K562 (cell line): ENCODE measurements at regions not wholly inside any gene's neighbourhood (a gene's known extent, or its start where the extent isn't known, plus 50 kb on each side); places are given as distances from the start of the nearest gene placed in this dataset.

Experiments
- ATAC-seq: fragments of 200-7000 bp; cut with Tn5 transposase; 3 replicates; pipeline ENCODE4 v1.9.1; 2020; ENCODE audit warnings: moderate library complexity
- BruUV-seq: library from RNA; stranded (reverse); fragments of 400-500 nt; replicated peaks from 2 replicates; lab custom pipeline; 2021; lab: Mats Ljungman, UMichigan
- CTCF ChIA-PET: fragments of 300-600 bp; formaldehyde crosslinking; extraction: SDS; loops from one replicate; lab custom pipeline; 2021; ENCODE audit warnings: low intra/inter-chr PET ratio; lab: Yijun Ruan, JAX
- POLR2A ChIA-PET: fragments of 300-600, 350-650 bp; sonication (Branson Sonifier 250); formaldehyde crosslinking; extraction: SDS; loops from one replicate; lab custom pipeline; 2021; ENCODE audit warnings: antibody characterized with exemption, inconsistent platforms; lab: Yijun Ruan, JAX
- DNase-seq, 4 experiments: peaks; one replicate each; pipeline versions ENCODE4 v3.0.0 to v3.0.0-alpha.2; 2011 to 2018; ENCODE audit warnings: low spot score in 3 of 4, mixed read lengths in 3 of 4; ENCODE audit errors: extremely low read depth in 1 of 4
- FAIRE-seq: peaks from 2 replicates; lab custom pipeline; 2011; peaks lifted over from hg19 to GRCh38; lab: Jason Lieb, UNC
- H2AFZ ChIP-seq: 2 replicates; pipeline ENCODE4 v1.6.0; 2011; ENCODE audit warnings: low read depth, low read length, control low read depth, inconsistent platforms
- H3K27ac ChIP-seq: fragments of 200-600 bp; 3 replicates; pipeline ENCODE4 v1.8.0; 2011; ENCODE audit warnings: low read depth, mild to moderate bottlenecking, control low read depth, inconsistent platforms, low read length, moderate library complexity, mixed read lengths; ENCODE audit errors: extremely low read depth
- H3K27me3 ChIP-seq, 2 experiments: fragments of 300-600 bp in 1 of 2; 2 replicates in 1 of 2; 3 replicates in 1 of 2; pipeline versions ENCODE4 v1.6.0 to v1.8.0; 2011; ENCODE audit warnings: inconsistent platforms in 2 of 2, low read length in 2 of 2, mild to moderate bottlenecking in 1 of 2, mixed read lengths in 1 of 2, moderate library complexity in 1 of 2; ENCODE audit not compliant: control insufficient read depth in 2 of 2, insufficient read depth in 2 of 2
- H3K36me3 ChIP-seq: fragments of 300-600 bp; 3 replicates; pipeline ENCODE4 v1.8.0; 2011; ENCODE audit warnings: mild to moderate bottlenecking, low read length, inconsistent platforms; ENCODE audit not compliant: control insufficient read depth, insufficient read depth
- H3K4me1 ChIP-seq, 2 experiments: fragments of 200-600 bp in 1 of 2; replicated peaks in 1 of 2; 2 replicates in 1 of 2; 3 replicates in 1 of 2; pipeline versions ENCODE4 v1.5.1 to v1.8.0; 2011; ENCODE audit warnings: inconsistent platforms in 2 of 2, low read length in 2 of 2, mild to moderate bottlenecking in 1 of 2, mixed read lengths in 1 of 2, moderate library complexity in 1 of 2; ENCODE audit not compliant: control insufficient read depth in 2 of 2, insufficient read depth in 2 of 2
- H3K4me2 ChIP-seq: 2 replicates; pipeline ENCODE4 v1.6.1; 2011; ENCODE audit warnings: low read length, control low read depth, inconsistent platforms, mixed read lengths; ENCODE audit not compliant: insufficient read depth
- H3K4me3 ChIP-seq: fragments of 200-600 bp; sonication (generic), shearing (Covaris generic); 2 replicates; pipeline ENCODE4 v1.5.1; 2016; ENCODE audit warnings: control low read depth, inconsistent platforms
- H3K79me2 ChIP-seq: fragments of 200-600 bp; 3 replicates; pipeline ENCODE4 v1.8.0; 2011; ENCODE audit warnings: low read length, inconsistent platforms; ENCODE audit not compliant: control insufficient read depth, insufficient read depth
- H3K9ac ChIP-seq, 2 experiments: 2 replicates each; pipeline versions ENCODE4 v1.6.0 to v1.6.1; 2011; ENCODE audit warnings: low read depth in 2 of 2, low read length in 2 of 2, control low read depth in 1 of 2, inconsistent platforms in 1 of 2, mild to moderate bottlenecking in 1 of 2, mixed read lengths in 1 of 2; ENCODE audit not compliant: insufficient read depth in 1 of 2
- H3K9me1 ChIP-seq: one replicate; pipeline ENCODE4 v1.6.0; 2011; ENCODE audit warnings: inconsistent platforms, mild to moderate bottlenecking, low read length, moderate library complexity; ENCODE audit not compliant: control insufficient read depth, insufficient read depth
- H3K9me3 ChIP-seq: replicated peaks from 2 replicates; pipeline ENCODE4 v1.5.1; 2011; ENCODE audit warnings: low read depth, low read length, inconsistent platforms; ENCODE audit not compliant: control insufficient read depth, insufficient read depth
- H4K20me1 ChIP-seq: replicated peaks from 2 replicates; pipeline ENCODE4 v1.6.1; 2011; ENCODE audit warnings: low read length, inconsistent platforms, mixed read lengths; ENCODE audit not compliant: control insufficient read depth, insufficient read depth
- CC2D1A ChIP-seq: fragments of 450-650 bp; IDR thresholded peaks from 2 replicates; pipeline ENCODE4 v1.6.1; 2017; ENCODE audit warnings: mild to moderate bottlenecking
- CEBPB ChIP-seq: fragments of 450-650 bp; IDR thresholded peaks from 2 replicates; pipeline ENCODE4 v1.6.1; 2016; ENCODE audit warnings: missing genetic modification characterization, missing compliant biosample characterization
- EHMT2 ChIP-seq: fragments of 450-650 bp; IDR thresholded peaks from 2 replicates; pipeline ENCODE4 v1.6.1; 2018; ENCODE audit warnings: antibody characterized with exemption
- PML ChIP-seq: IDR thresholded peaks from 2 replicates; pipeline ENCODE4 v1.6.1; 2012; ENCODE audit warnings: low read length, inconsistent platforms
- SNRNP70 ChIP-seq: fragments of 200-400 bp; formaldehyde crosslinking; optimal IDR thresholded peaks from 2 replicates; pipeline ENCODE3; 2017; ENCODE audit warnings: low read depth, low read length
- ZNF324 ChIP-seq: fragments of 250-450 bp; sonication (Bioruptor Pico); IDR thresholded peaks from 2 replicates; pipeline ENCODE4 v1.4.0; 2020; ENCODE audit warnings: mild to moderate bottlenecking
- ZNF384 ChIP-seq: IDR thresholded peaks from 2 replicates; pipeline ENCODE4 v1.6.1; 2012; ENCODE audit warnings: low read depth, low read length, improper control_type of control experiment
- ZNF644 ChIP-seq: fragments of 200-800 bp; sonication (Bioruptor generic); IDR thresholded peaks from 2 replicates; pipeline ENCODE4 v1.6.1; 2016; ENCODE audit warnings: low read depth, missing genetic modification characterization, missing compliant biosample characterization
- WGBS: fragments of 100-300 bp; shearing (Covaris generic); methylation state at CpG from one replicate; pipeline ENCODE4 v1.1.6; 2016; ENCODE audit warnings: low coverage, mixed read lengths; ENCODE audit not compliant: insufficient coverage; ENCODE audit errors: missing lambda C conversion rate; 5-methylcytosine and 5-hydroxymethylcytosine counted together
- in situ Hi-C: fragments of 300-500 bp; cut with MboI; formaldehyde crosslinking; loops from 4 replicates; pipeline ENCODE4 v1.15.0; 2018; ENCODE audit warnings: inconsistent platforms, mixed read lengths
- intact Hi-C: fragments of 100-400 bp; cut with micrococcal nuclease; formaldehyde crosslinking; loops from 2 replicates; pipeline ENCODE4 v1.14.2; 2022
- TF ChIP-seq, protein P1 (sequence below): sonication (generic); formaldehyde crosslinking; IDR thresholded peaks from 2 replicates; pipeline ENCODE4 v1.8.1; 2022; ENCODE audit warnings: missing genetic modification reagents
- TF ChIP-seq, protein P2 (sequence below): fragments of 250-450 bp; sonication (Bioruptor Pico); IDR thresholded peaks from 2 replicates; pipeline ENCODE4 v1.5.0; 2021

DNA sequence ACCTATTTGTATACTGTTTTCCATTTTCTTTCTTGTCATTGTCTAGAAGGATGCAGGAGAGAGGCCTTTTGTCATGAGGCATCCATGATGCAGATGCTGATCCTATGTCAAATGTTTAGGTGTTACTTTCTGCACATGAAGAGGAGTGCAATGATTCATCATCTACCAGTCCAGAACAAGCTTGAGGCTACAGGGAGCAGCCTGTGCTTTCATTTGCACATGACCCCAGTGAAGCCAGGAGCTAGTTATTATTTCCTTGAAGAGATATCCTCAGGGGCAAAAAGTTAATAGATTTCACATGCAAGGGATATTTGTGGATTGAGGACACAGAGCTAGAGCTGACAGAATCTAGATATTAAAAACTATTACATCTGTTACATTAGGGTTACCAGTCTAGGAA lies 204.4 kb upstream of the TGFBR2 start (continued):
- TF ChIP-seq CC2D1A (no peak), PML (no peak)

DNA sequence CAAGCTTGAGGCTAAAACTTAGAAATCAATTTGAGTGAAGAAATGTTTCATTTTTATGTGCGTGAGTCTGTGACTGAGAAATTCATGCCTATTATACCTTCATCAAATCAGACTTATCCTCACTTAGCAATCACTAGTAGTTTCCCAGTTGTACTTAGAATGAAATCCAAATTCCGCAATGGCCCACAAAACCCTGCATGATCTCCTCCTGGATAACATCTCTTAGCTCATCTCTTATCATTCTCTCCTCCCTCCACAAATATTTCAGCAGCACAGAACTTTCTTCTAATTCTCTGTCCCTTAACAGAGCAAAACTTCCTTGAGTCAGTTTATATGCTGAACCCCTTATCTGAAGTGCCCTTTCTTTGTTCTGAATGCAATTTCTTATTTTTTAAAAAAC lies 198.8 kb upstream of the TGFBR2 start:
- Histone ChIP-seq H2AFZ (no peak overlapping the region), H3K9me3 (no peaks in the 10 kb centered on the region), H3K4me3 (no peak overlapping the region), H3K79me2 (no peaks in the 10 kb centered on the region), H3K9ac (no peak overlapping the region), H3K27ac (no peak overlapping the region), H4K20me1 (no peaks in the 10 kb centered on the region), H3K27me3 (no peaks in the 10 kb centered on the region), H3K9me1 (no peaks in the 10 kb centered on the region), H3K4me2 (no peak overlapping the region), H3K36me3 (no peaks in the 10 kb centered on the region), H3K4me1 (no peaks in the 10 kb centered on the region)
- ATAC-seq = no peak
- WGBS = 3% methylated on average over 2 of the region's 2 CpGs
- in situ Hi-C loops (no loop called here), intact Hi-C loops (no loop called here)
- ChIA-PET POLR2A (no interaction called here), CTCF (no interaction called here)
- BruUV-seq = no TSS peak
- no peak for DNase-seq
- FAIRE-seq = no peak
- TF ChIP-seq, protein P1, sequence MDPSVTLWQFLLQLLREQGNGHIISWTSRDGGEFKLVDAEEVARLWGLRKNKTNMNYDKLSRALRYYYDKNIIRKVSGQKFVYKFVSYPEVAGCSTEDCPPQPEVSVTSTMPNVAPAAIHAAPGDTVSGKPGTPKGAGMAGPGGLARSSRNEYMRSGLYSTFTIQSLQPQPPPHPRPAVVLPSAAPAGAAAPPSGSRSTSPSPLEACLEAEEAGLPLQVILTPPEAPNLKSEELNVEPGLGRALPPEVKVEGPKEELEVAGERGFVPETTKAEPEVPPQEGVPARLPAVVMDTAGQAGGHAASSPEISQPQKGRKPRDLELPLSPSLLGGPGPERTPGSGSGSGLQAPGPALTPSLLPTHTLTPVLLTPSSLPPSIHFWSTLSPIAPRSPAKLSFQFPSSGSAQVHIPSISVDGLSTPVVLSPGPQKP (CRISPR knock-in tag) = no peak
- TF ChIP-seq ZNF324 (CRISPR knock-in tag) (no peak), PML (no peak), ZNF384 (no peak), CEBPB (tag) (no peak), EHMT2 (no peak), ZNF644 (tag) (no peak), SNRNP70 (no peak)
- TF ChIP-seq, protein P2, sequence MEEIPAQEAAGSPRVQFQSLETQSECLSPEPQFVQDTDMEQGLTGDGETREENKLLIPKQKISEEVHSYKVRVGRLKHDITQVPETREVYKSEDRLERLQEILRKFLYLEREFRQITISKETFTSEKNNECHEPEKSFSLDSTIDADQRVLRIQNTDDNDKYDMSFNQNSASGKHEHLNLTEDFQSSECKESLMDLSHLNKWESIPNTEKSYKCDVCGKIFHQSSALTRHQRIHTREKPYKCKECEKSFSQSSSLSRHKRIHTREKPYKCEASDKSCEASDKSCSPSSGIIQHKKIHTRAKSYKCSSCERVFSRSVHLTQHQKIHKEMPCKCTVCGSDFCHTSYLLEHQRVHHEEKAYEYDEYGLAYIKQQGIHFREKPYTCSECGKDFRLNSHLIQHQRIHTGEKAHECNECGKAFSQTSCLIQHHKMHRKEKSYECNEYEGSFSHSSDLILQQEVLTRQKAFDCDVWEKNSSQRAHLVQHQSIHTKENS (CRISPR knock-in tag) = no peak
